ENCODE measurements at regions not wholly inside any gene's neighbourhood (a gene's known extent, or its start where the extent isn't known, plus 50 kb on each side); places are given as distances from the start of the nearest gene placed in this dataset.

DNA sequence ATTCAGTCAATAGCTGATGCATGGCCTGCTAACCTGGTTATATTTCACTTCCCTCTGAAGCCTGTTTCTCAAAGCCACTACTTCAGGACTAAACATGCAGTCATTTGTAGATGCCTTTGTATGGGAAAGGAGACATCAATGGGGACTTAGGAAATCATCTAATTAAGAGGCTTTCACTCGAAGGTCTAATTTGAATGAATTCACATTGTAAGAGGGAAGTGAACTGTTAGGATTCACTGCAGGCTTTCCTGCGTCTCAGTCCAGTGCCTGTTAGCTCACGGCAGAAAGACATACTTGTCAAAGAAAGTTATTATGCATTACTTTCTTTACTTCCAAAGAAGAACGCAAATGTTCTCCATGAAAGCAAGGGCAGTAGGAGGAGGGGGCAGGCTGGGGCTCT, 50.6 kb upstream of the CDK20 start:
- no peak for TF ChIP-seq CTCF (conservative IDR thresholded peaks at IDR 0.05; ENCODE audit: low read length)
- no peak for TF ChIP-seq EZH2phosphoT487 (IDR thresholded peaks at IDR 0.05; ENCODE audit: borderline replicate concordance, low read depth, low read length)
